GM12878 (cell line): ENCODE measurements at regions not wholly inside any gene's neighbourhood (a gene's known extent, or its start where the extent isn't known, plus 50 kb on each side); places are given as distances from the start of the nearest gene placed in this dataset.

Source experiments
- POLR2A ChIP-seq: IDR thresholded peaks from 2 replicates; pipeline ENCODE4 v1.6.1; 2011; ENCODE audit warnings: low read depth, mild to moderate bottlenecking, low read length
- POLR2AphosphoS5 ChIP-seq: IDR thresholded peaks from 2 replicates; pipeline ENCODE4 v1.6.1; 2011; ENCODE audit warnings: mild to moderate bottlenecking, low read length, inconsistent platforms
- ZNF274 ChIP-seq: IDR thresholded peaks from one replicate; pipeline ENCODE4 v1.8.0; 2011; ENCODE audit not compliant: insufficient read length, insufficient read depth

DNA sequence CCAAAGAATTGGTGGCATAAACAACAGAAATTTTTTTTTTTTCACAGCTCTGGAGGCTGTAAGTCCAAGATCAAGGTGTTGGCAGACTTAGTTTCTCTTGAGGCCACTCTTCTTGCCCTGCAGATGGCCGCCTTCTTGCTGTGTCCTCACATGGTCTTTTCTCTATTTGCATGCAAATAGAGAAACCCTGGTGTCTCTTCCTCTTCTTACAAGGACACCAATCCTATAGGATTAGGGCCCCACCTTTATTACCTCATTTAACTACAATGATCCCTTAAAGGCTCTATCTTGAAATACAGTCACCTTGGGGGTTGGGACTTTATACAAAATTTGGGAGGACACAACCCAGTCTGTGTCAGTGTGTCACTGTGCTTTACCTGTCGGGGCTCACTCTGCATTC is 175.4 kb upstream of the PGRMC2 start:
- TF ChIP-seq POLR2A (no peak), ZNF274 (no peak), POLR2AphosphoS5 (no peak)
